ENCODE measurements at regions not wholly inside any gene's neighbourhood (a gene's known extent, or its start where the extent isn't known, plus 50 kb on each side); places are given as distances from the start of the nearest gene placed in this dataset.
"Not testable (repeated sequence)": the region's sequence is repeated elsewhere in the genome, so short reads cannot be mapped to it uniquely, and the experiment has no call there.

DNA sequence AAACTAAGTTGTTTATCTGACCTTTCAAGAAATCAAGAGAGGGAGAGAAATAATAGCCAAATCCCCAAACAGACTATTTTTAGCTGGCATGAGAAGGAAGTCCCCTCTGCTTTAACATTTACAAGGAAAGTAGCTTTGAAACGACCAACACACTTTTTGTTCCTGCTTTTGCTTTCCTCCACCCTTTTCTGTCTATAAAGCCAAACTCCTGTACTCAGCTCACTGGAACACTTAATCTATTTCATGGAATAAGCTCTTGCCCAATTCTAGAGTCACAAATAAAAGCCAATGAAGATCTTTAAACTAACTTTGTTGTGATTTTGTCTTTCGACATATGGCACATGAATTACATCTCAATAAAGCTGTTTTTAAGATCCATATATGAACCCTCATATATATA is 86.8 kb upstream of the CCDC71L start:
- DNase-seq (ENCODE audit: low spot score in 2 of 2) = no peak
- H3K4me3 ChIP-seq (ENCODE audit: low read depth, poor library complexity, severe bottlenecking) = no peak overlapping the region
- WGBS, 2 donors = 51 to 54% methylated on average over 2 of the region's 2 CpGs
- TF ChIP-seq CTCF (IDR thresholded peaks at IDR 0.05) = no peak
- no peak for TF ChIP-seq POLR2A (IDR thresholded peaks at IDR 0.05)
- intact Hi-C loops (cut with DNase I; ENCODE audit: low total_unique reads) = no loop called here

- WGBS, 2 donors = 50 to 59% methylated on average over 1 of the region's 1 CpG
- H3K4me3 ChIP-seq (ENCODE audit: low read depth, poor library complexity, severe bottlenecking) = no peak overlapping the region
- no peak for TF ChIP-seq POLR2A (IDR thresholded peaks at IDR 0.05)
- no peak for TF ChIP-seq CTCF (IDR thresholded peaks at IDR 0.05)
- DNase-seq (ENCODE audit: low spot score in 2 of 2) = no peak
- intact Hi-C loops (cut with DNase I; ENCODE audit: low total_unique reads) = no loop called here
Measured at GRCh38 chr7:106749165-106749564, 88.2 kb upstream of the CCDC71L start.

- intact Hi-C loops (cut with DNase I; ENCODE audit: low total_unique reads) = no loop called here
- no peak overlapping the region for H3K4me3 ChIP-seq (ENCODE audit: low read depth, poor library complexity, severe bottlenecking)
- no peak for DNase-seq (ENCODE audit: low spot score in 2 of 2)
- no peak for TF ChIP-seq POLR2A (IDR thresholded peaks at IDR 0.05)
- no peak for TF ChIP-seq CTCF (IDR thresholded peaks at IDR 0.05)
- 83 to 85% methylated on average over 7 of the region's 7 CpGs for WGBS, 2 donors
Measured at GRCh38 chr7:106750773-106751172, 89.8 kb upstream of the CCDC71L start.

DNA sequence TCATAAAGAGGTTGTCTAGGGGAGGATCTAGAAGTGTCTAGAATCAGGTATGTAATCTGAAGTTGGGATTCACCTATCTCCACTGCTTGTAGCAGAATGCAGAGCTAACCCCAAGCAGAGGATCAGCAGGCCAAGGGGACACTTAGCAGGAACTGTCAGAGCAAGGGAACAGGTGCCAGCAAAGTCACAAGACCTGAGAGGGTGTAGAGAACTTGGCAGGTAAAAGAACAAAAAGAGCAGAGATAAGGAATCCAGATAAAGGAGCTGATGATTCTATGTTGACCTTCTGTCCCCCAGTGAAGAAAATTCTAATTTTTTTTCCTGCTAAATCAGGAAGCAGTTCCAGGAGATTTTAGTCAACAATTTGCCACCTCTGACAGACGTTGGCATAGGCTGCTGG is 91.4 kb upstream of the CCDC71L start:
- DNase-seq (ENCODE audit: low spot score in 2 of 2) = no peak
- no peak overlapping the region for H3K4me3 ChIP-seq (ENCODE audit: low read depth, poor library complexity, severe bottlenecking)
- TF ChIP-seq POLR2A (IDR thresholded peaks at IDR 0.05) = no peak
- TF ChIP-seq CTCF (IDR thresholded peaks at IDR 0.05) = no peak
- 32 to 34% methylated on average over 1 of the region's 1 CpG for WGBS, 2 donors
- intact Hi-C loops (cut with DNase I; ENCODE audit: low total_unique reads) = no loop called here

- 96 to 99% methylated on average over 3 of the region's 3 CpGs for WGBS, 2 donors
- DNase-seq (ENCODE audit: low spot score in 2 of 2); H3K4me3 ChIP-seq (ENCODE audit: low read depth, poor library complexity, severe bottlenecking); intact Hi-C loops (cut with DNase I; ENCODE audit: low total_unique reads): not testable (repeated sequence)
Measured at GRCh38 chr7:106755024-106755423, 94.1 kb upstream of the CCDC71L start.

GRCh38 chr7:106755641-106756040 is 94.7 kb upstream of the CCDC71L start:
- H3K4me3 ChIP-seq (ENCODE audit: low read depth, poor library complexity, severe bottlenecking) = no peak overlapping the region
- no peak for DNase-seq (ENCODE audit: low spot score in 2 of 2)
- no peak for TF ChIP-seq CTCF (IDR thresholded peaks at IDR 0.05)
- TF ChIP-seq POLR2A (IDR thresholded peaks at IDR 0.05) = no peak
- 85 to 100% methylated on average over 1 of the region's 1 CpG for WGBS, 2 donors
- intact Hi-C loops (cut with DNase I; ENCODE audit: low total_unique reads) = no loop called here
